Choroid plexus epithelial cell (primary cell): ENCODE measurements at regions not wholly inside any gene's neighbourhood (a gene's known extent, or its start where the extent isn't known, plus 50 kb on each side); places are given as distances from the start of the nearest gene placed in this dataset.

Experiments
- DNase-seq: peaks from one replicate; pipeline ENCODE4 v3.0.0-alpha.2; 2010; ENCODE audit warnings: low read depth
- H3K4me3 ChIP-seq: 2 replicates; pipeline ENCODE4 v1.5.1; 2011; ENCODE audit warnings: low read depth, mild to moderate bottlenecking, control low read depth, low read length, moderate library complexity
- TF ChIP-seq, protein P1 (sequence below): conservative IDR thresholded peaks from 2 replicates; pipeline ENCODE4 v1.5.1; 2011; ENCODE audit warnings: low read depth, mild to moderate bottlenecking, control low read depth, inconsistent platforms, low read length, moderate library complexity

DNA sequence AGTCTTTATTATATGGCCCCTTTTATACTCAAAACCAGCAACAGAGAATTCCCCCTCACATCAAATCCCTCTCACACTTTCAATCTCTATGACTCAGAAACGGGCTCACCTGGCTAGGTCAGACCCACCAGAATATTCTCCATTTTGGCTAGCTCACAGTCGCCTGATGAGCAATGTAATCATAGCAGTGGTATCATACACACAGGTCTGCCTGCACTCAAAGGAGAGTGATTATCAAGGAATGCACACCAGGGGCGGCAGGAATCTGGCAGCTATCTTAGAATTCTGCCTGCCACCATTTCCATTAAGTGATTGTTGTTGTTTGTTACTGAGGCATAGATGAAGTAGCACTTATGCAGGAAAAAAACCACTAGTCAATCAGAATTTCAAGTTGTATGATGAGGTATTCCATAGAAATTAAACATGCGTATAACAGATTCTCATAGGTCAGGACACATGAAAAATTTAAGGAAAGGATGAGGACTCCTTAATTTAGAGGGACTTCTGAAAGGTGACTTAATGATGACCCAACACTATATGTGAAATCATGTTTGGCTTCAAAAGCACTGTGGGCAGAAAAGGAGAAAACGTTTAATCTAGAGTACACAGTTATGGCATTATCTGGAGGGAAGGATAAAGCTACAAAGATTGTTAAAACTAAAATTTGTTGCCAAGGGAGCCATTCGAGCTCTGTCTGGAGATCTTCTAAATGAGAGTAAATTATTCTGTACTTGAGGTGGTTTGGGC lies 185.8 kb upstream of the DDI1 start:
- DNase-seq: no peak
- no peak overlapping the region for H3K4me3 ChIP-seq
- TF ChIP-seq, protein P1, sequence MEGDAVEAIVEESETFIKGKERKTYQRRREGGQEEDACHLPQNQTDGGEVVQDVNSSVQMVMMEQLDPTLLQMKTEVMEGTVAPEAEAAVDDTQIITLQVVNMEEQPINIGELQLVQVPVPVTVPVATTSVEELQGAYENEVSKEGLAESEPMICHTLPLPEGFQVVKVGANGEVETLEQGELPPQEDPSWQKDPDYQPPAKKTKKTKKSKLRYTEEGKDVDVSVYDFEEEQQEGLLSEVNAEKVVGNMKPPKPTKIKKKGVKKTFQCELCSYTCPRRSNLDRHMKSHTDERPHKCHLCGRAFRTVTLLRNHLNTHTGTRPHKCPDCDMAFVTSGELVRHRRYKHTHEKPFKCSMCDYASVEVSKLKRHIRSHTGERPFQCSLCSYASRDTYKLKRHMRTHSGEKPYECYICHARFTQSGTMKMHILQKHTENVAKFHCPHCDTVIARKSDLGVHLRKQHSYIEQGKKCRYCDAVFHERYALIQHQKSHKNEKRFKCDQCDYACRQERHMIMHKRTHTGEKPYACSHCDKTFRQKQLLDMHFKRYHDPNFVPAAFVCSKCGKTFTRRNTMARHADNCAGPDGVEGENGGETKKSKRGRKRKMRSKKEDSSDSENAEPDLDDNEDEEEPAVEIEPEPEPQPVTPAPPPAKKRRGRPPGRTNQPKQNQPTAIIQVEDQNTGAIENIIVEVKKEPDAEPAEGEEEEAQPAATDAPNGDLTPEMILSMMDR: no peak

DNA sequence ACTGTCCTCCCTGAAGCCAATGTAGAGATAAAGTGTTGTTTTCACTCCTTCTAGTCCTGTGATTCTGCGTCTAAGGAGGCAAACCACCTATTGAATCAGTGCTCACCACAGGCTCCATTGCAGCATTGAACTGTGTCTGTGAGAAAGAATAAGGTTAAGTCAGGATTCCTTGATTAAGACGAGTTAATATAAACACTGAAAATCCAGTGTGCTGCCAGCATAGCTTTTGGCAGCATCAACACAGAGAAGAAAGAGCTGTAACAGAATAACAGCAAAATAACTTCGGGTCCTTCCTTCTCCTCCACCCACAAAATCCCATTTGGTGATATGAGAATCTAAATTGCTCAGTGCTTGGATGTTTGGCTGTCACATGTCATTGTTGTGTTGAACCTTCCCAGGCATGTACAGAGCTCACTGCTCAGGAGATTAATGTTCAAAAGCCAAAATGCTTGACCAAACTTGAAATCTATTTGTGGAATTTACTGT lies 185.2 kb upstream of the DDI1 start:
- peak; percentile 88 for DNase-seq
- TF ChIP-seq, protein P1: no peak
- H3K4me3 ChIP-seq: no peak overlapping the region
